Vagina (tissue), 2 donors: ENCODE measurements at regions not wholly inside any gene's neighbourhood (a gene's known extent, or its start where the extent isn't known, plus 50 kb on each side); places are given as distances from the start of the nearest gene placed in this dataset.

Experiments used
- CTCF ChIP-seq, 3 experiments: fragments of 450-650 bp in 2 of 3; fragments of 200-600 bp in 1 of 3; sonication (generic) in 1 of 3; IDR thresholded peaks; one replicate each; pipeline ENCODE4 v1.5.1; 2017 to 2019; ENCODE audit warnings: antibody characterized with exemption in 3 of 3, mild to moderate bottlenecking in 2 of 3, moderate library complexity in 2 of 3
- POLR2A ChIP-seq, 2 donors: fragments of 450-650 bp; IDR thresholded peaks; one replicate each; pipeline ENCODE4 v1.6.1; 2017; ENCODE audit warnings: antibody characterized with exemption in 2 of 2, mild to moderate bottlenecking in 2 of 2, moderate library complexity in 2 of 2
- POLR2AphosphoS5 ChIP-seq, 2 donors: sonication (generic); formaldehyde crosslinking; IDR thresholded peaks; one replicate each; pipeline ENCODE4 v1.9.0; 2017; ENCODE audit warnings: antibody characterized with exemption in 2 of 2, mild to moderate bottlenecking in 2 of 2, low read depth in 1 of 2; ENCODE audit not compliant: insufficient read depth in 1 of 2

DNA sequence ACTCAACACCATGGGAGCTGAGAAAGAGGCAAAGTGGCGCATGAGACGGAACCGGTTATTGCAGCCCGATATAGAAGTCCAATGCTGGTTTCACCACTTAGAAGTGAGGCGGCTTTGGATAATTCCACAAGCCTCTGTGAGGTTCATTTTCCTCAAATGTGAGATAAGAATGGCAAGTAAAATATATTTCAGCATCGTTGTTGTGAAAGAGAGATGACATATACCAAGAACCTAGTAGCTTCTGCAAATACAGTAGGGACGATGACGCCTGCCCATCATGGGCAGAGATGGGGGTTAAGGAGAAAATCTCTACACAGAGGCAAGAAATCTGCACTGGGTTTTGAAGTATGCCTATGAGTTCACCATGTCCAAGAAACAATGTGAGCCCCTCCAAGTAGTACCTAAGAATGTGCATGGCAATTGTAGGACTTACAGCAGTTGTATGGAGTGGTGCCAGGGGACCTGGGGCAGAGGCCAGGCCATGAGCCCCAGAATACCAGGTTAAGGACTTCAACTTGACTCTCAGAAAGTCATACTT is 352.0 kb downstream of the RNF144A start:
- TF ChIP-seq POLR2AphosphoS5 (IDR thresholded peaks at IDR 0.05; ENCODE audit: insufficient read depth in 1 of 2, low read depth in 1 of 2) (no peak), CTCF (IDR thresholded peaks at IDR 0.05) (no peak), POLR2A (IDR thresholded peaks at IDR 0.05) (no peak)
